ENCODE measurements at regions not wholly inside any gene's neighbourhood (a gene's known extent, or its start where the extent isn't known, plus 50 kb on each side); places are given as distances from the start of the nearest gene placed in this dataset.

DNA sequence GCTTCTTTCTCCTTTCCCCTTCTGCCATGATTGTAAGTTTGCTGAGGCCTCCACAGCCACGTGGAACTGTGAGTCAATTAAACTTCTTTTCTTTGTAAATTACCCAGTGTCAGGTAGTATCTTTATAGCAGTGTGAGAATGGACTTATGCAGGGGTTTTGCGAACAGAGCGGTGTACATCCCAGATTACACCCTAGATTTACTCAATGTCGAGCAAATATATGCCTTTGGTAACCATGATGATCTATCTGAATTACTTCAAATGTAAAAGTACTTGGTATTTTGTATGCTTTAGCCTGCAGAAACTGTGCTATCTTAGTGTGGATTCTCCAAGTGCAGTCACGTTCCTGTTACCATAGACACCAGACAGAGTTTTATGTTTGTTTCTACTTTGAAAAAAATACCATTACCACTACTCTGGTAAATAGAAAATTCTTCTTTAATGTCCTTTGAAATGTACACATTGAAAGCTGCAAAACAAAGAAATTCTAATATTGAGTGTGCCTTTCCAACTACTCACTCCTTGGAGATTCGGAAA is 510.4 kb upstream of the ARGLU1 start (continued):
- TF ChIP-seq, protein P1, sequence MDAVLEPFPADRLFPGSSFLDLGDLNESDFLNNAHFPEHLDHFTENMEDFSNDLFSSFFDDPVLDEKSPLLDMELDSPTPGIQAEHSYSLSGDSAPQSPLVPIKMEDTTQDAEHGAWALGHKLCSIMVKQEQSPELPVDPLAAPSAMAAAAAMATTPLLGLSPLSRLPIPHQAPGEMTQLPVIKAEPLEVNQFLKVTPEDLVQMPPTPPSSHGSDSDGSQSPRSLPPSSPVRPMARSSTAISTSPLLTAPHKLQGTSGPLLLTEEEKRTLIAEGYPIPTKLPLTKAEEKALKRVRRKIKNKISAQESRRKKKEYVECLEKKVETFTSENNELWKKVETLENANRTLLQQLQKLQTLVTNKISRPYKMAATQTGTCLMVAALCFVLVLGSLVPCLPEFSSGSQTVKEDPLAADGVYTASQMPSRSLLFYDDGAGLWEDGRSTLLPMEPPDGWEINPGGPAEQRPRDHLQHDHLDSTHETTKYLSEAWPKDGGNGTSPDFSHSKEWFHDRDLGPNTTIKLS (IDR thresholded peaks at IDR 0.05; ENCODE audit: borderline replicate concordance, low read depth) = no peak
- TF ChIP-seq SIN3A (IDR thresholded peaks at IDR 0.05; ENCODE audit: borderline replicate concordance in 2 of 2, control insufficient read depth in 1 of 2, low read depth in 2 of 2, low read length in 2 of 2) (no peak), HNRNPK (IDR thresholded peaks at IDR 0.05; ENCODE audit: low read depth, low read length, poor library complexity, severe bottlenecking) (no peak), TEAD4 (IDR thresholded peaks at IDR 0.05; ENCODE audit: low read length) (no peak), TEAD4 (CRISPR knock-in tag; IDR thresholded peaks at IDR 0.05; ENCODE audit: borderline replicate concordance) (no peak), NCOA2 (IDR thresholded peaks at IDR 0.05; ENCODE audit: partially characterized antibody in 2 of 2) (no peak), SMARCA5 (IDR thresholded peaks at IDR 0.05) (no peak), CBFB (CRISPR knock-in tag; IDR thresholded peaks at IDR 0.05) (no peak), SREBF1 (IDR thresholded peaks at IDR 0.05; ENCODE audit: borderline replicate concordance, low read depth, low read length) (no peak), EGR1 (conservative IDR thresholded peaks at IDR 0.05) (no peak), NR1H2 (CRISPR knock-in tag; IDR thresholded peaks at IDR 0.05) (no peak), NONO (IDR thresholded peaks at IDR 0.05; ENCODE audit: low read depth in 2 of 2, low read length in 1 of 2) (no peak), KAT7 (CRISPR knock-in tag; IDR thresholded peaks at IDR 0.05; ENCODE audit: borderline replicate concordance) (no peak), HNRNPL (IDR thresholded peaks at IDR 0.05; ENCODE audit: low read depth, low read length) (no peak), BCOR (IDR thresholded peaks at IDR 0.05) (no peak)
- TF ChIP-seq, protein P2, sequence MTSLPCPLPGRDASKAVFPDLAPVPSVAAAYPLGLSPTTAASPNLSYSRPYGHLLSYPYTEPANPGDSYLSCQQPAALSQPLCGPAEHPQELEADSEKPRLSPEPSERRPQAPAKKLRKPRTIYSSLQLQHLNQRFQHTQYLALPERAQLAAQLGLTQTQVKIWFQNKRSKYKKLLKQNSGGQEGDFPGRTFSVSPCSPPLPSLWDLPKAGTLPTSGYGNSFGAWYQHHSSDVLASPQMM (CRISPR knock-in tag; IDR thresholded peaks at IDR 0.05) = no peak
- TF ChIP-seq, protein P3, sequence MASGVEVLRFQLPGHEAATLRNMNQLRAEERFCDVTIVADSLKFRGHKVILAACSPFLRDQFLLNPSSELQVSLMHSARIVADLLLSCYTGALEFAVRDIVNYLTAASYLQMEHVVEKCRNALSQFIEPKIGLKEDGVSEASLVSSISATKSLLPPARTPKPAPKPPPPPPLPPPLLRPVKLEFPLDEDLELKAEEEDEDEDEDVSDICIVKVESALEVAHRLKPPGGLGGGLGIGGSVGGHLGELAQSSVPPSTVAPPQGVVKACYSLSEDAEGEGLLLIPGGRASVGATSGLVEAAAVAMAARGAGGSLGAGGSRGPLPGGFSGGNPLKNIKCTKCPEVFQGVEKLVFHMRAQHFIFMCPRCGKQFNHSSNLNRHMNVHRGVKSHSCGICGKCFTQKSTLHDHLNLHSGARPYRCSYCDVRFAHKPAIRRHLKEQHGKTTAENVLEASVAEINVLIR (CRISPR knock-in tag; IDR thresholded peaks at IDR 0.05) = no peak

Measured in K562 (cell line).